HL-60 (cell line): ENCODE measurements at regions not wholly inside any gene's neighbourhood (a gene's known extent, or its start where the extent isn't known, plus 50 kb on each side); places are given as distances from the start of the nearest gene placed in this dataset.

Experiments
- DNase-seq, 2 experiments: peaks; one replicate each; pipeline ENCODE4 v3.0.0-alpha.2; 2010 to 2020; ENCODE audit warnings: low read depth in 1 of 2, low spot score in 1 of 2
- H3K27ac ChIP-seq: fragments of 250-450 bp; sonication (Bioruptor Pico); replicated peaks from 2 replicates; pipeline ENCODE4 v1.5.1; 2020; ENCODE audit warnings: mild to moderate bottlenecking, moderate library complexity
- H3K27me3 ChIP-seq: fragments of 250-450 bp; sonication (Bioruptor Pico); 2 replicates; pipeline ENCODE4 v1.5.1; 2021; ENCODE audit warnings: mild to moderate bottlenecking, moderate library complexity; ENCODE audit not compliant: insufficient read depth, poor library complexity, severe bottlenecking
- H3K4me3 ChIP-seq: replicated peaks from 2 replicates; pipeline ENCODE4 v1.5.1; 2011; ENCODE audit warnings: mild to moderate bottlenecking, control low read depth, low read length; ENCODE audit not compliant: insufficient read depth
- CTCF ChIP-seq: IDR thresholded peaks from one replicate; pipeline ENCODE4 v1.5.1; 2011; ENCODE audit warnings: low read length, control low read depth, inconsistent platforms; ENCODE audit not compliant: insufficient read depth
- GABPA ChIP-seq: IDR thresholded peaks from 2 replicates; pipeline ENCODE4 v1.6.1; 2012; ENCODE audit warnings: low read depth
- POLR2AphosphoS5 ChIP-seq: IDR thresholded peaks from 2 replicates; pipeline ENCODE4 v1.6.1; 2012; ENCODE audit warnings: low read depth
- SPI1 ChIP-seq: IDR thresholded peaks from 2 replicates; pipeline ENCODE4 v1.6.1; 2012; ENCODE audit warnings: low read depth, mild to moderate bottlenecking, borderline replicate concordance
- TF ChIP-seq, protein P1 (sequence below): IDR thresholded peaks from 2 replicates; pipeline ENCODE4 v1.6.1; 2012; ENCODE audit warnings: low read depth; ENCODE audit not compliant: insufficient replicate concordance

DNA sequence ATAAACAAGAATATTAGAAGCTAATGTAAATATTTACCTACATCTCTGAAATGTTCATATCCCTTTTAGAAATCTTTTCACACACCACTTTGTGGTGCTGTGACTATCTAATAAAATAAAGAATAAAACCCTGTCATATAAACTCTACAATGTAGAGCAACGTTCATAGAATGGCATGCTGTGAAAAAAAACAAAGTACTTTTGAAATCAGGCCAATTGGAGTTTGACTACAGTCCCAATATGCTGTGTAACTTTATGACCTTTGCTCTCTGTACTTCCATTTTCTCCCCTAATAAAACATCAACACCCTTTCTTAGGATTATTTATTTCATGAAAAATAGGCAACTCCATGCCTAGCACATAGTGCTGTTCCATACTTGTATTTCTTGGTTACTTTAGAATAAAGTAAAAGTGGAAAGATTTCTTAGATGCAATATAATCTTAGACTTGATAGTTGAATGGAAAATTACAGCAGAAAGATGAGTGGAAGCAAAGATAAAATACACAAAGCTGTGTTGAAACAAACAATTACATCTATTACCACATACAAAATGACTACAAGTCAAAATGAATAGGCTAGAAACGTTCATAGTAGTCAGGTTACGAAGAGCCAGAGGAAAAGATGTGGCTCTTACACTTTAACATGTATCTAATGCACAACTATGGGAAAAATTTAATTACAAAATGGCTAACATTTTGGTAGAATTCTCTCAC lies 613.2 kb upstream of the SLITRK5 start:
- H3K4me3 ChIP-seq = no peak overlapping the region
- no peaks in the 10 kb centered on the region for H3K27me3 ChIP-seq
- no peak for DNase-seq
- TF ChIP-seq POLR2AphosphoS5 = no peak
- TF ChIP-seq GABPA = no peak
- TF ChIP-seq CTCF = no peak
- no peak for TF ChIP-seq SPI1
- TF ChIP-seq, protein P1, sequence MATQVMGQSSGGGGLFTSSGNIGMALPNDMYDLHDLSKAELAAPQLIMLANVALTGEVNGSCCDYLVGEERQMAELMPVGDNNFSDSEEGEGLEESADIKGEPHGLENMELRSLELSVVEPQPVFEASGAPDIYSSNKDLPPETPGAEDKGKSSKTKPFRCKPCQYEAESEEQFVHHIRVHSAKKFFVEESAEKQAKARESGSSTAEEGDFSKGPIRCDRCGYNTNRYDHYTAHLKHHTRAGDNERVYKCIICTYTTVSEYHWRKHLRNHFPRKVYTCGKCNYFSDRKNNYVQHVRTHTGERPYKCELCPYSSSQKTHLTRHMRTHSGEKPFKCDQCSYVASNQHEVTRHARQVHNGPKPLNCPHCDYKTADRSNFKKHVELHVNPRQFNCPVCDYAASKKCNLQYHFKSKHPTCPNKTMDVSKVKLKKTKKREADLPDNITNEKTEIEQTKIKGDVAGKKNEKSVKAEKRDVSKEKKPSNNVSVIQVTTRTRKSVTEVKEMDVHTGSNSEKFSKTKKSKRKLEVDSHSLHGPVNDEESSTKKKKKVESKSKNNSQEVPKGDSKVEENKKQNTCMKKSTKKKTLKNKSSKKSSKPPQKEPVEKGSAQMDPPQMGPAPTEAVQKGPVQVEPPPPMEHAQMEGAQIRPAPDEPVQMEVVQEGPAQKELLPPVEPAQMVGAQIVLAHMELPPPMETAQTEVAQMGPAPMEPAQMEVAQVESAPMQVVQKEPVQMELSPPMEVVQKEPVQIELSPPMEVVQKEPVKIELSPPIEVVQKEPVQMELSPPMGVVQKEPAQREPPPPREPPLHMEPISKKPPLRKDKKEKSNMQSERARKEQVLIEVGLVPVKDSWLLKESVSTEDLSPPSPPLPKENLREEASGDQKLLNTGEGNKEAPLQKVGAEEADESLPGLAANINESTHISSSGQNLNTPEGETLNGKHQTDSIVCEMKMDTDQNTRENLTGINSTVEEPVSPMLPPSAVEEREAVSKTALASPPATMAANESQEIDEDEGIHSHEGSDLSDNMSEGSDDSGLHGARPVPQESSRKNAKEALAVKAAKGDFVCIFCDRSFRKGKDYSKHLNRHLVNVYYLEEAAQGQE = no peak
- no peak overlapping the region for H3K27ac ChIP-seq

- no peak for DNase-seq
- Histone ChIP-seq H3K27me3 (no peaks in the 10 kb centered on the region), H3K4me3 (no peak overlapping the region), H3K27ac (no peak overlapping the region)
- TF ChIP-seq SPI1 (no peak), CTCF (no peak)
Measured at GRCh38 chr13:87058786-87059329, 612.3 kb upstream of the SLITRK5 start.

- Histone ChIP-seq H3K27ac (no peak overlapping the region), H3K4me3 (no peak overlapping the region), H3K27me3 (no peaks in the 10 kb centered on the region)
- TF ChIP-seq, protein P1 = no peak
- TF ChIP-seq SPI1 (no peak), GABPA (no peak), POLR2AphosphoS5 (no peak), CTCF (no peak)
- DNase-seq = no peak
Measured at GRCh38 chr13:87078947-87079795, 592.0 kb upstream of the SLITRK5 start.
